ENCODE measurements at regions not wholly inside any gene's neighbourhood (a gene's known extent, or its start where the extent isn't known, plus 50 kb on each side); places are given as distances from the start of the nearest gene placed in this dataset.

DNA sequence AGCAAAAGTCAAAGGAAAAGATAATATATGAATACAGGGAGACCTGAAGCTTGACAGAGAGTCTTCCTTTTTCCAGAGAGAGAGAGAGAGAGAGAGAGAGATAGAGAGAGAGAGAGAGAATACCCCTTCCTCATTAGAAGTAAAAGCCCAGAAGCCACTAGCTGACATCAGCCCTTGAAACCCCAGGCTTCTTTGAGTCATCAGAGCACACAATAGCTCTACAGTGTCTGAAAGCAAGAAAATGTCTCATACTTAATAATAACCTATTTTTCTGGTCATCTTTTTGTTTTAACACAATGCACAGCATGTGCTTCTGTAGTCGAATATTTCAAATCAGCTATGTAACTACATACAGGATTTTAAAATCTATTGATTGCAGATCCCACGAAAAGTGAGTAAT is 109.2 kb upstream of the NANOGP8 start:
- Histone ChIP-seq H3K9me3 (peaks cover 4 to 7% of the 10 kb centered on the region in 2 donors), H3K4me1 (no peaks in the 10 kb centered on the region), H3K36me3 (no peaks in the 10 kb centered on the region), H3K27me3 (no peaks in the 10 kb centered on the region), H3K27ac (no peak overlapping the region), H3K4me3 (no peak overlapping the region)
- TF ChIP-seq POLR2AphosphoS5 (IDR thresholded peaks at IDR 0.05) (no peak), POLR2A (IDR thresholded peaks at IDR 0.05) (no peak), CTCF (IDR thresholded peaks at IDR 0.05) (no peak), EP300 (IDR thresholded peaks at IDR 0.05; ENCODE audit: low read depth) (no peak)
- no peak for DNase-seq
- intact Hi-C loops (cut with DNase I; ENCODE audit: low total_unique reads), result no loop called here
- in situ Hi-C loops (cut with MboI; ENCODE audit: low pct_ligation_motif_present in 1 of 4, low pct_unique_long_range_greater_than_20kb in 1 of 4, low sequenced_read_pairs in 3 of 4), result no loop called here
- WGBS, 2 donors (ENCODE audit: low coverage in 1 of 2), result 81 to 86% methylated on average over 2 of the region's 2 CpGs

DNA sequence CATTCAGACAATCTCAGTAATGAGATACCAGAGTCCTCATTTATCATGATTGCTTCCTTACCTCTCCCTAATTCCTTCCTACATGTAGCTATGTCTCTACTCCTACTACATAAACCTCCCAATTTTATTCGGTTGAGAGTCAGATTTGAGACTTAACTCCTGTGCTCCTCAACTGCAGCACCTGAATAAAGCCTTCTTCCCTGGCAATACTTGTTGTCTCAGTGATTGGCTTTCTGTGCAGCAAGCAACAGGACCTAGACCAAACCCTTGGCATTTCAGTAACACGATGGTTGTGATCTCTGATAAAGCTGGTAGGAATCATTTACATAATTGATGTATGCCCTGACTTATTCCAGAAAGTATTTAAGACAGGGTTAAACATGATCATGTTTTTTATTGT is 106.7 kb upstream of the NANOGP8 start:
- WGBS, 2 donors (ENCODE audit: low coverage in 1 of 2), result 84 to 89% methylated on average over 2 of the region's 2 CpGs
- Histone ChIP-seq H3K36me3 (no peaks in the 10 kb centered on the region), H3K27ac (no peak overlapping the region), H3K4me1 (no peaks in the 10 kb centered on the region), H3K4me3 (no peak overlapping the region), H3K27me3 (no peaks in the 10 kb centered on the region), H3K9me3 (peaks cover 4 to 7% of the 10 kb centered on the region in 2 donors)
- no peak for DNase-seq
- in situ Hi-C loops (cut with MboI; ENCODE audit: low pct_ligation_motif_present in 1 of 4, low pct_unique_long_range_greater_than_20kb in 1 of 4, low sequenced_read_pairs in 3 of 4), result no loop called here
- intact Hi-C loops (cut with DNase I; ENCODE audit: low total_unique reads), result no loop called here
- no peak for TF ChIP-seq CTCF (IDR thresholded peaks at IDR 0.05)
- no peak for TF ChIP-seq EP300 (IDR thresholded peaks at IDR 0.05; ENCODE audit: low read depth)
- no peak for TF ChIP-seq POLR2AphosphoS5 (IDR thresholded peaks at IDR 0.05)
- TF ChIP-seq POLR2A (IDR thresholded peaks at IDR 0.05), result no peak

GRCh38 chr15:35186346-35186745 is 101.3 kb upstream of the NANOGP8 start:
- Histone ChIP-seq H3K9me3 (peaks cover 0 to 4% of the 10 kb centered on the region in 2 donors), H3K4me1 (no peaks in the 10 kb centered on the region), H3K27me3 (no peaks in the 10 kb centered on the region), H3K27ac (no peak overlapping the region), H3K4me3 (no peak overlapping the region), H3K36me3 (no peaks in the 10 kb centered on the region)
- in situ Hi-C loops (cut with MboI; ENCODE audit: low pct_ligation_motif_present in 1 of 4, low pct_unique_long_range_greater_than_20kb in 1 of 4, low sequenced_read_pairs in 3 of 4), result no loop called here
- TF ChIP-seq POLR2A (IDR thresholded peaks at IDR 0.05) (no peak), CTCF (IDR thresholded peaks at IDR 0.05) (no peak)
- DNase-seq, result no peak
- WGBS, 2 donors (ENCODE audit: low coverage in 1 of 2), result 68 to 83% methylated on average over 1 of the region's 1 CpG
- intact Hi-C loops (cut with DNase I; ENCODE audit: low total_unique reads), result no loop called here

DNA sequence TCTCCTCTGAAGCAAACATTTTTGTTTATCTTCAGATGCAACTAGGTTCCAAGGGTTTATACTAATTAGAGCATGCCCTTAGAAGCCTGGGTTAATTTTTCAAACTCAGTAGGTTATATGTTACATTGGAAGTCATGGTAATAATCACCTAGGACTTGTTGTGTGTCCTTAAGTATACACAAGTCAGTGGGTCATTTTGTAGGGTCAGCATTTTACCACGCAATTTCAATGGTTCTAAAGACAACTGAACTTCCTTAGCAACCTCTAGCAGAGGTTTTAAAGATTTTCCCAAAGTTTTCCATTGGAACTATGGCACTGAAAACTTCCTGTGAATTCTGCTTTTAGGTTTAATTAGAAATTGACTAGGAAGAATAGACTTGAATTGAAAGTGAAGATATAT is 99.6 kb upstream of the NANOGP8 start:
- in situ Hi-C loops (cut with MboI; ENCODE audit: low pct_ligation_motif_present in 1 of 4, low pct_unique_long_range_greater_than_20kb in 1 of 4, low sequenced_read_pairs in 3 of 4), result no loop called here

More for the DNA sequence above, 99.6 kb upstream of the NANOGP8 start:
- no peaks in the 10 kb centered on the region for H3K9me3 ChIP-seq
- no peak for TF ChIP-seq POLR2A (IDR thresholded peaks at IDR 0.05)
- TF ChIP-seq EP300 (IDR thresholded peaks at IDR 0.05; ENCODE audit: low read depth), result no peak
- TF ChIP-seq POLR2AphosphoS5 (IDR thresholded peaks at IDR 0.05), result no peak
- no peak for TF ChIP-seq CTCF (IDR thresholded peaks at IDR 0.05)
- WGBS, 2 donors (ENCODE audit: low coverage in 1 of 2), result 83 to 90% methylated on average over 1 of the region's 1 CpG
- intact Hi-C loops (cut with DNase I; ENCODE audit: low total_unique reads), result no loop called here
- no peak overlapping the region for H3K27ac ChIP-seq
- DNase-seq, result no peak
- H3K4me1 ChIP-seq, result no peaks in the 10 kb centered on the region
- H3K4me3 ChIP-seq, result no peak overlapping the region
- no peaks in the 10 kb centered on the region for H3K27me3 ChIP-seq
- no peaks in the 10 kb centered on the region for H3K36me3 ChIP-seq
